ENCODE measurements at regions not wholly inside any gene's neighbourhood (a gene's known extent, or its start where the extent isn't known, plus 50 kb on each side); places are given as distances from the start of the nearest gene placed in this dataset.

- Histone ChIP-seq H3K4me3 (IDR thresholded peaks at IDR 0.05; ENCODE audit: insufficient read depth, low read depth, low read length) (no peak overlapping the region), H3K27me3 (ENCODE audit: insufficient read depth, low read depth) (no peaks in the 10 kb centered on the region), H3K4me2 (no peak overlapping the region), H3K9ac (no peak overlapping the region), H2AFZ (ENCODE audit: low read depth) (no peak overlapping the region), H3K4me1 (ENCODE audit: low read depth, poor library complexity, severe bottlenecking) (peaks cover 20% of the 10 kb centered on the region), H3K79me2 (ENCODE audit: insufficient read depth, low read depth) (no peaks in the 10 kb centered on the region), H3K36me3 (ENCODE audit: insufficient read depth) (no peaks in the 10 kb centered on the region), H3K27ac (no peak overlapping the region), H4K20me1 (ENCODE audit: insufficient read depth) (no peaks in the 10 kb centered on the region)
- no peak for TF ChIP-seq CTCF (conservative IDR thresholded peaks at IDR 0.05; ENCODE audit: low read depth, low read length)
Observed at GRCh38 chr3:124594581-124594980, 135.7 kb upstream of the UMPS start.

- Histone ChIP-seq H3K27ac (no peak overlapping the region), H3K9ac (no peak overlapping the region), H3K4me1 (ENCODE audit: low read depth, poor library complexity, severe bottlenecking) (peaks cover 19% of the 10 kb centered on the region), H3K36me3 (ENCODE audit: insufficient read depth) (no peaks in the 10 kb centered on the region), H4K20me1 (ENCODE audit: insufficient read depth) (no peaks in the 10 kb centered on the region), H2AFZ (ENCODE audit: low read depth) (no peak overlapping the region), H3K4me3 (IDR thresholded peaks at IDR 0.05; ENCODE audit: insufficient read depth, low read depth, low read length) (no peak overlapping the region), H3K79me2 (ENCODE audit: insufficient read depth, low read depth) (no peaks in the 10 kb centered on the region), H3K4me2 (no peak overlapping the region), H3K27me3 (ENCODE audit: insufficient read depth, low read depth) (no peaks in the 10 kb centered on the region)
- TF ChIP-seq CTCF (conservative IDR thresholded peaks at IDR 0.05; ENCODE audit: low read depth, low read length): no peak
Observed at GRCh38 chr3:124597273-124597672, 133.0 kb upstream of the UMPS start.

- Histone ChIP-seq H3K27me3 (ENCODE audit: insufficient read depth, low read depth) (no peaks in the 10 kb centered on the region), H3K4me3 (IDR thresholded peaks at IDR 0.05; ENCODE audit: insufficient read depth, low read depth, low read length) (no peak overlapping the region), H3K79me2 (ENCODE audit: insufficient read depth, low read depth) (no peaks in the 10 kb centered on the region), H3K27ac (no peak overlapping the region), H3K9ac (no peak overlapping the region), H2AFZ (ENCODE audit: low read depth) (no peak overlapping the region), H4K20me1 (ENCODE audit: insufficient read depth) (no peaks in the 10 kb centered on the region), H3K4me1 (ENCODE audit: low read depth, poor library complexity, severe bottlenecking) (peaks cover 11% of the 10 kb centered on the region), H3K36me3 (ENCODE audit: insufficient read depth) (no peaks in the 10 kb centered on the region), H3K4me2 (no peak overlapping the region)
- TF ChIP-seq CTCF (conservative IDR thresholded peaks at IDR 0.05; ENCODE audit: low read depth, low read length): no peak
Observed at GRCh38 chr3:124597979-124598378, 132.3 kb upstream of the UMPS start.

GRCh38 chr3:124599147-124599765 is 131.0 kb upstream of the UMPS start:
- no peaks in the 10 kb centered on the region for H3K4me1 ChIP-seq (ENCODE audit: low read depth, poor library complexity, severe bottlenecking)
- H3K9ac ChIP-seq: no peak overlapping the region
- no peak overlapping the region for H3K4me2 ChIP-seq
- no peak for TF ChIP-seq CTCF (conservative IDR thresholded peaks at IDR 0.05; ENCODE audit: low read depth, low read length)
- no peak overlapping the region for H3K4me3 ChIP-seq (IDR thresholded peaks at IDR 0.05; ENCODE audit: insufficient read depth, low read depth, low read length)
- H2AFZ ChIP-seq (ENCODE audit: low read depth): no peak overlapping the region
- H3K27me3 ChIP-seq (ENCODE audit: insufficient read depth, low read depth): no peaks in the 10 kb centered on the region
- H3K27ac ChIP-seq: no peak overlapping the region
- H4K20me1 ChIP-seq (ENCODE audit: insufficient read depth): no peaks in the 10 kb centered on the region
- H3K36me3 ChIP-seq (ENCODE audit: insufficient read depth): no peaks in the 10 kb centered on the region
- no peaks in the 10 kb centered on the region for H3K79me2 ChIP-seq (ENCODE audit: insufficient read depth, low read depth)

Data from KMS-11 (cell line).